ENCODE measurements at regions not wholly inside any gene's neighbourhood (a gene's known extent, or its start where the extent isn't known, plus 50 kb on each side); places are given as distances from the start of the nearest gene placed in this dataset.

DNA sequence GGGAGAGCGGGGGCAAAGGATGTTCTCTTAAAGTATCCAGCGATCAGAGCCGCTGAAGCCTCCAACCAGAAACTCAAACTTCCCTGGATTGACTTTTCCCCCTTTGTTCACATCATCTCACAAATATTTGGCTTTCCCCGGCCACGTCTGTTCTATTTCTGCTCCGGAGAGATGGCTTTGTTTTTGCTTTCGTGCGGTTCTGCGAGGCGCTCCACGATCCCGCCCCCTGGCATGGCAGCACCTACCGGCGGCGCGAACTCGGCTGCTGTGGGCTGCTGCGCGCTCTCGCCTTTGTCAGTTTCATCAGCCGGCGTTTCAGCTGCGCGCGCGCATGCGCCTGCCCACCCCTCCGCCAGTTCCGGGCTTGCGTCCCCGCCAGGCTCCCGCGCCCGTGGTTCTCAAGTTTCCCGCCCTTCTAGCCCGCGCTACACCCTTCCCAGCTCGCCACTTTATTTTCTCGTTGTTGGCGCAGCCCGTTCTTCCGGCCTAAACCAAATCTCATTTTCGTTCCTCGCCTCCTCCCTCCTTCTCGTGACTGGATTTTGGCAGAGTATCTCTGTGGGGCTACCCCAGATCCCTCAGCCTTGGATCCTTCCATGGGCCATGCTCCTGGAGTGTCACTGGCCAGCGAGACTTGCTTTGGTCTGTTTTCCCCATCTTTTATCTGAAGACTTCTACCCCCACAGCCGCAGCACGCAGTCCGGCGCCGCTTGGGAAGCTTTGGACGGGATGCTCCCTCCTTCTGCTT lies 98.0 kb downstream of the INSIG2 start:
- TF ChIP-seq, protein P1, sequence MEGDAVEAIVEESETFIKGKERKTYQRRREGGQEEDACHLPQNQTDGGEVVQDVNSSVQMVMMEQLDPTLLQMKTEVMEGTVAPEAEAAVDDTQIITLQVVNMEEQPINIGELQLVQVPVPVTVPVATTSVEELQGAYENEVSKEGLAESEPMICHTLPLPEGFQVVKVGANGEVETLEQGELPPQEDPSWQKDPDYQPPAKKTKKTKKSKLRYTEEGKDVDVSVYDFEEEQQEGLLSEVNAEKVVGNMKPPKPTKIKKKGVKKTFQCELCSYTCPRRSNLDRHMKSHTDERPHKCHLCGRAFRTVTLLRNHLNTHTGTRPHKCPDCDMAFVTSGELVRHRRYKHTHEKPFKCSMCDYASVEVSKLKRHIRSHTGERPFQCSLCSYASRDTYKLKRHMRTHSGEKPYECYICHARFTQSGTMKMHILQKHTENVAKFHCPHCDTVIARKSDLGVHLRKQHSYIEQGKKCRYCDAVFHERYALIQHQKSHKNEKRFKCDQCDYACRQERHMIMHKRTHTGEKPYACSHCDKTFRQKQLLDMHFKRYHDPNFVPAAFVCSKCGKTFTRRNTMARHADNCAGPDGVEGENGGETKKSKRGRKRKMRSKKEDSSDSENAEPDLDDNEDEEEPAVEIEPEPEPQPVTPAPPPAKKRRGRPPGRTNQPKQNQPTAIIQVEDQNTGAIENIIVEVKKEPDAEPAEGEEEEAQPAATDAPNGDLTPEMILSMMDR (conservative IDR thresholded peaks at IDR 0.05; ENCODE audit: low read depth, low read length), result no peak
- TF ChIP-seq EZH2 (IDR thresholded peaks at IDR 0.05; ENCODE audit: borderline replicate concordance, low read depth, low read length, poor library complexity, severe bottlenecking), result no peak

Data from A673 (cell line).